Lung (tissue), 11 donors: ENCODE measurements at regions not wholly inside any gene's neighbourhood (a gene's known extent, or its start where the extent isn't known, plus 50 kb on each side); places are given as distances from the start of the nearest gene placed in this dataset.

Source experiments
- ATAC-seq: fragments of 200-7000 bp; cut with Tn5 transposase; one replicate; pipeline ENCODE4 v1.9.1; 2020; ENCODE audit warnings: moderate number of reproducible peaks; ENCODE audit not compliant: insufficient read depth, low FRiP score
- DNase-seq, 3 donors: peaks; one replicate each; pipeline ENCODE4 v3.0.0-alpha.2; 2013 to 2017
- H3K27ac ChIP-seq, 2 donors: one replicate each; pipeline ENCODE4 v1.5.1; 2013; ENCODE audit warnings: mild to moderate bottlenecking in 2 of 2, moderate library complexity in 2 of 2, control low read depth in 1 of 2, inconsistent platforms in 1 of 2, low read depth in 1 of 2, low read length in 1 of 2
- H3K27me3 ChIP-seq, 3 donors: one replicate each; pipeline ENCODE4 v1.5.1; 2013; ENCODE audit warnings: low read length in 2 of 3; ENCODE audit not compliant: control insufficient read depth in 3 of 3, insufficient read depth in 3 of 3
- H3K36me3 ChIP-seq, 4 donors: one replicate each; pipeline ENCODE4 v1.5.1; 2013; ENCODE audit warnings: low read length in 4 of 4, mild to moderate bottlenecking in 1 of 4, moderate library complexity in 1 of 4; ENCODE audit not compliant: control insufficient read depth in 4 of 4, insufficient read depth in 4 of 4
- H3K4me1 ChIP-seq, 5 donors: one replicate each; pipeline ENCODE4 v1.5.1; 2013; ENCODE audit warnings: low read length in 5 of 5, mild to moderate bottlenecking in 2 of 5, moderate library complexity in 1 of 5; ENCODE audit not compliant: control insufficient read depth in 5 of 5, insufficient read depth in 5 of 5
- H3K4me3 ChIP-seq: one replicate; pipeline ENCODE4 v1.5.1; 2013; ENCODE audit warnings: mild to moderate bottlenecking, control low read depth, moderate library complexity
- H3K9ac ChIP-seq, 2 donors: one replicate each; pipeline ENCODE4 v1.5.1; 2013; ENCODE audit warnings: low read length in 2 of 2, control low read depth in 1 of 2; ENCODE audit not compliant: insufficient read depth in 1 of 2
- H3K9me3 ChIP-seq, 4 donors: one replicate each; pipeline ENCODE4 v1.5.1; 2013; ENCODE audit warnings: low read length in 3 of 4, mild to moderate bottlenecking in 1 of 4, moderate library complexity in 1 of 4; ENCODE audit not compliant: control insufficient read depth in 4 of 4, insufficient read depth in 3 of 4
- CTCF ChIP-seq: IDR thresholded peaks from 2 replicates; pipeline ENCODE4 v1.5.1; 2012; ENCODE audit warnings: mild to moderate bottlenecking; ENCODE audit errors: control extremely low read depth, extremely low read depth
- WGBS, 2 donors: extraction: QIAGEN DNeasy Blood & Tissue Kit; methylation state at CpG; one replicate each; pipeline ENCODE4 v1.1.7; 2013; 5-methylcytosine and 5-hydroxymethylcytosine counted together
- donor health status: control.
- donor health status: control.
- donor health status: Bipolar disorder and iron deficiency.
- donor health status: healthy.
- donor health status: DM: yes; HTN: yes; CAD: no.

GRCh38 chr1:109814993-109815786, 51.5 kb upstream of the EPS8L3 start:
- no peak overlapping the region for H3K9ac ChIP-seq
- no peaks in the 10 kb centered on the region for H3K36me3 ChIP-seq
- ATAC-seq (no peak), DNase-seq (no peak)
- H3K4me3 ChIP-seq, result no peak overlapping the region
- 72 to 83% methylated on average over 8 of the region's 8 CpGs for WGBS, 2 donors
- peaks cover 0 to 3% (median 0%) of the 10 kb centered on the region in 4 donors for H3K9me3 ChIP-seq
- no peaks in the 10 kb centered on the region for H3K27me3 ChIP-seq
- H3K4me1 ChIP-seq, result peaks cover 0 to 11% (median 4%) of the 10 kb centered on the region in 5 donors
- no peak overlapping the region for H3K27ac ChIP-seq
- no peak for TF ChIP-seq CTCF

GRCh38 chr1:109814223-109814622, 50.5 kb upstream of the EPS8L3 start:
- no peak overlapping the region for H3K4me3 ChIP-seq
- 93 to 94% methylated on average over 5 of the region's 5 CpGs for WGBS, 2 donors
- peaks cover 0 to 9% (median 4%) of the 10 kb centered on the region in 5 donors for H3K4me1 ChIP-seq
- no peak for TF ChIP-seq CTCF
- no peaks in the 10 kb centered on the region for H3K36me3 ChIP-seq
- H3K27ac ChIP-seq, result no peak overlapping the region
- H3K9me3 ChIP-seq, result peaks cover 0 to 3% (median 0%) of the 10 kb centered on the region in 4 donors
- H3K27me3 ChIP-seq, result no peaks in the 10 kb centered on the region
- DNase-seq (no peak), ATAC-seq (no peak)
- no peak overlapping the region for H3K9ac ChIP-seq
